ENCODE measurements at regions not wholly inside any gene's neighbourhood (a gene's known extent, or its start where the extent isn't known, plus 50 kb on each side); places are given as distances from the start of the nearest gene placed in this dataset.

DNA sequence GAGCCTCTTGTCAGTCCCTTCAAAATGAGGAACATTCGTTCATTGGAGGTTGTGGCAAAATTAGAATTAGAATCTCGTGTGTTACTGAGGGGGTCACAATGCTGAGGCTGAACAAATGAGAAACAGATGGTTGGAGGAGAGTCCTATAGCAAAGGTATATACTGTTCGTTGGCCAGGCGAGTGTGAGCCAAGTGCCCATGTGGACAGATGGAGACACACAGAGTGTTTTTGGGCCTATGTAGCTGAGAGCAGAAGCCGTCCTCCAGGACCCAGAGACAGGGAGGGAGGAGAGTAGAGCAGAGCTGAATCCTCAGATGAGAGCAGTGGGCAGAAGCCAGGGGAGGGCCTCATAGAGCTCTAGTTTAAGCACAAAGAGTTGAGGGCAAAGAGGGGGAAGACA, 98.9 kb downstream of the NR1D2 start:
- TF ChIP-seq GLIS3 (CRISPR knock-in tag; IDR thresholded peaks at IDR 0.05) (no peak), BACH2 (CRISPR knock-in tag; IDR thresholded peaks at IDR 0.05; ENCODE audit: borderline replicate concordance) (no peak), ESRRG (CRISPR knock-in tag; IDR thresholded peaks at IDR 0.05) (no peak), CSRNP3 (CRISPR knock-in tag; IDR thresholded peaks at IDR 0.05) (no peak)
- ATAC-seq: no peak

DNA sequence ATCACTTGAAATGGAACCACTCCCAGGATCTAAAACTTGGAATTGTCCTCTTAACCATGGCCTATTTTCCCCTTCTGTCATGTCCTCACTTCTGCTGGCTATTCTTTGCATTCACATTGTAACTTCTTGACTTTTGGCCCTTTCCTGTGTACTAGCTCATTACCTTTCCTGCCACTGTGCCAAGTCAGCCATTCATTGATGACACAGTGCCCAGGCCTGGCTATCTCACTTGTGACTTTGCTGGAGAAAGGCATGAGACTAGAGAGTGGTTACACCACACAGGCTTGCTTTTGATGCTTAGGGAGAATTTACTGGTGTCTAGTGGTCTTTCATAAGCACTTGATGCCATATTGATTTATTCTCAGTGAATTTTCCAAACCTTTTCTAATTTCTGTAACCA, 101.1 kb downstream of the NR1D2 start:
- TF ChIP-seq PATZ1 (CRISPR knock-in tag; IDR thresholded peaks at IDR 0.05; ENCODE audit: borderline replicate concordance) (no peak), TSHZ2 (CRISPR knock-in tag; IDR thresholded peaks at IDR 0.05) (no peak), ZNF70 (CRISPR knock-in tag; IDR thresholded peaks at IDR 0.05) (no peak), ESRRG (CRISPR knock-in tag; IDR thresholded peaks at IDR 0.05) (no peak), BACH2 (CRISPR knock-in tag; IDR thresholded peaks at IDR 0.05; ENCODE audit: borderline replicate concordance) (no peak), ZFP3 (CRISPR knock-in tag; IDR thresholded peaks at IDR 0.05) (no peak), GLIS3 (CRISPR knock-in tag; IDR thresholded peaks at IDR 0.05) (no peak), ISL1 (CRISPR knock-in tag; IDR thresholded peaks at IDR 0.05) (no peak), TCF4 (CRISPR knock-in tag; IDR thresholded peaks at IDR 0.05; ENCODE audit: borderline replicate concordance) (no peak), CSRNP3 (CRISPR knock-in tag; IDR thresholded peaks at IDR 0.05) (no peak)
- ATAC-seq: no peak

DNA sequence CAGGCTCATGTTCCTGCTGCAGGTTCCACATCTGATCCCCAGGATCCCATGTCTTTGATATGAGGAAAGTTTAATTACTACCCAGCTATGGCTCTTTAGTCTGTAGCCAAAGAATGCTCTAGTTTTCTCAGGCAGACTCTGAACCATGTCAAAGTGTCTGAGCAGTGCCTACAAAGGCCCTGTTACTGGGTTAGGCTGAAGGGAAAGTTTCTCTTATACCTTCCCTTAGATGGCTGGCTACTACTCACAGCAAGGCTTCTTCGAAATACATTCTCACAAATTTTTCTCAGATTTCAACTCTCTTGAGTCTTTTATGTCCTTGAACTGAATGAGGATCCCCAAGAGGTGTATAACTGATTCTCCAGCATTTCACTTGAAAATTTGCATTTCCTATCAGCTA, 102.4 kb downstream of the NR1D2 start:
- ATAC-seq: peak; percentile 67
- TF ChIP-seq OSR1 (CRISPR knock-in tag; IDR thresholded peaks at IDR 0.05): no peak
- no peak for TF ChIP-seq ESRRG (CRISPR knock-in tag; IDR thresholded peaks at IDR 0.05)
- TF ChIP-seq POU6F1 (CRISPR knock-in tag; IDR thresholded peaks at IDR 0.05; ENCODE audit: borderline replicate concordance, low read depth): no peak
- no peak for TF ChIP-seq ZNF8 (CRISPR knock-in tag; IDR thresholded peaks at IDR 0.05)
- no peak for TF ChIP-seq ISL1 (CRISPR knock-in tag; IDR thresholded peaks at IDR 0.05)
- no peak for TF ChIP-seq ZFP3 (CRISPR knock-in tag; IDR thresholded peaks at IDR 0.05)
- TF ChIP-seq PATZ1 (CRISPR knock-in tag; IDR thresholded peaks at IDR 0.05; ENCODE audit: borderline replicate concordance): no peak
- TF ChIP-seq ZFP30 (CRISPR knock-in tag; IDR thresholded peaks at IDR 0.05): no peak
- TF ChIP-seq GLIS3 (CRISPR knock-in tag; IDR thresholded peaks at IDR 0.05): no peak
- TF ChIP-seq CREB5 (CRISPR knock-in tag; IDR thresholded peaks at IDR 0.05; ENCODE audit: low read depth): no peak
